C4-2B (cell line): ENCODE measurements at regions not wholly inside any gene's neighbourhood (a gene's known extent, or its start where the extent isn't known, plus 50 kb on each side); places are given as distances from the start of the nearest gene placed in this dataset.
"Not testable (repeated sequence)": the region's sequence is repeated elsewhere in the genome, so short reads cannot be mapped to it uniquely, and the experiment has no call there.

Experiments used
- H3K27ac ChIP-seq: fragments of 450-650 bp; 2 replicates; pipeline ENCODE4 v1.5.1; 2017
- ZFX ChIP-seq: fragments of 450-650 bp; IDR thresholded peaks from 2 replicates; pipeline ENCODE4 v1.6.1; 2017
- TF ChIP-seq, protein P1 (sequence below): fragments of 450-650 bp; conservative IDR thresholded peaks from 2 replicates; pipeline ENCODE4 v1.5.1; 2017; ENCODE audit warnings: mild to moderate bottlenecking

DNA sequence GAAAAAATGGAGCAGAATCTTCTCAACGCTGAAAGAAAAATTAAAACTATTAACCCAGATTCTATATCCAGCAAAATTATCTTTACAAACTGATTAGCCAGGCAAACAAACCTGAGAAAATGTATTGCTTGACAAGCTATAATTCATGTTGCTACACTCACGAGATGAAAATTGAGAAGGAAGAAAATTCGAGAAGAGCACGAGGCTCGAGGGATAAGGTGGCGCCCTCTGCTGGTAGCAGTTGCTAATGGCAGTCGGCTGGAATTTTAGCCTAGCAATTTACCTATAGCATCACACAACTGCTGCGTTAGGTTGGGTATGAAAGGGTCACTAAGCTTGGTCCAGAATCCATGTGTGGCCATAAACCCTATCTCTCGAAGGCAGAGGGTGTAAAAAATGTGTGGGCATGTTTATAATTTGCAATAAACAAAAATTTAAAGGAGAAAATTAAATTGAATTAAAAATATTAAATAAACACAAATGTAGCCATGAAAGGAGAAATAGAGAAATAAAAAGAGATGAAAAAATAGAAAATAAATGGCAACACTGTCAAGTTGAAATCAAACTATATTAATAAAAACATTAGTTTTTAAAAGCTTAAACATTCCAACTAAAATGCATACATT lies 126.6 kb downstream of the PPP4R3C start:
- H3K27ac ChIP-seq = no peak overlapping the region
- no peak for TF ChIP-seq ZFX
- TF ChIP-seq, protein P1, sequence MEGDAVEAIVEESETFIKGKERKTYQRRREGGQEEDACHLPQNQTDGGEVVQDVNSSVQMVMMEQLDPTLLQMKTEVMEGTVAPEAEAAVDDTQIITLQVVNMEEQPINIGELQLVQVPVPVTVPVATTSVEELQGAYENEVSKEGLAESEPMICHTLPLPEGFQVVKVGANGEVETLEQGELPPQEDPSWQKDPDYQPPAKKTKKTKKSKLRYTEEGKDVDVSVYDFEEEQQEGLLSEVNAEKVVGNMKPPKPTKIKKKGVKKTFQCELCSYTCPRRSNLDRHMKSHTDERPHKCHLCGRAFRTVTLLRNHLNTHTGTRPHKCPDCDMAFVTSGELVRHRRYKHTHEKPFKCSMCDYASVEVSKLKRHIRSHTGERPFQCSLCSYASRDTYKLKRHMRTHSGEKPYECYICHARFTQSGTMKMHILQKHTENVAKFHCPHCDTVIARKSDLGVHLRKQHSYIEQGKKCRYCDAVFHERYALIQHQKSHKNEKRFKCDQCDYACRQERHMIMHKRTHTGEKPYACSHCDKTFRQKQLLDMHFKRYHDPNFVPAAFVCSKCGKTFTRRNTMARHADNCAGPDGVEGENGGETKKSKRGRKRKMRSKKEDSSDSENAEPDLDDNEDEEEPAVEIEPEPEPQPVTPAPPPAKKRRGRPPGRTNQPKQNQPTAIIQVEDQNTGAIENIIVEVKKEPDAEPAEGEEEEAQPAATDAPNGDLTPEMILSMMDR = peak; percentile 85

DNA sequence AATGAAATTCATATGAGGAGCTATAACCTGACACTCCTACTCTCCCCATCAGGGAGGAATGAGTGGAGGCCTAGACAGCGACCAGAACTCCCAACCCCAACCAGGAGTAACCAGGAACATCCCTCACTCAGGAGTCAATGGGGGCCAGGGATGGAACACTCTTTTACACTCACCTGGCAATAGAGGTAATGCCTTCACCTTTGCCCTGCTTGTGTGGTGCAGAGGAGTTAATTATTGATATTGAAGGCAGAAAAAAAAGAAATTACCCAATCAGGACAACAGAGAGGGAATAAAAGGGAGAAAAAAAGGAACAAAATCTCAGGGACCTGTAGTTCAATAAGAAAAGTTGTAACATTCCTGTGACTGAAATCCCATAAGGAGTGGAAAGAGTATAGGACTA lies 141.5 kb downstream of the PPP4R3C start:
- H3K27ac ChIP-seq = no peak overlapping the region
- TF ChIP-seq, protein P1 = no peak
- no peak for TF ChIP-seq ZFX

DNA sequence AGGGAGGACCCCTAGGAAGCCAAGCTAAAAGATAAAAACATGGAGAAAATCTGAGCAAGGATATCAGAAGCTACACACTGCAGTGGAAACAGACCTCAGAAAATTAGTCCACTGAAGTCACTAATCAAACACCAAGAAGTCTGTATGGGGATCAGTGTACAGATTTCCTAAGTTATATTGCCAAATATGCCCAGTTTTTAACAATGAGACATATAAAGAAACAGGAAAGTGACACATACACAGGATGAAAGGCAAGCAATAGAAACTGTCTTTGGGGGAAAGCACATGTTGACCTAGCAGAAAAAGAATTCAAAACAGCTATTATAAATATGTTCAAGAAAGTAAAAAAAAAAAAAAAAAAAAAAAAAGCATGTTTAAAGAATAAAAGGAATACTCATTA lies 153.7 kb downstream of the PPP4R3C start:
- no peak overlapping the region for H3K27ac ChIP-seq
- TF ChIP-seq ZFX = no peak
- TF ChIP-seq, protein P1 = no peak

DNA sequence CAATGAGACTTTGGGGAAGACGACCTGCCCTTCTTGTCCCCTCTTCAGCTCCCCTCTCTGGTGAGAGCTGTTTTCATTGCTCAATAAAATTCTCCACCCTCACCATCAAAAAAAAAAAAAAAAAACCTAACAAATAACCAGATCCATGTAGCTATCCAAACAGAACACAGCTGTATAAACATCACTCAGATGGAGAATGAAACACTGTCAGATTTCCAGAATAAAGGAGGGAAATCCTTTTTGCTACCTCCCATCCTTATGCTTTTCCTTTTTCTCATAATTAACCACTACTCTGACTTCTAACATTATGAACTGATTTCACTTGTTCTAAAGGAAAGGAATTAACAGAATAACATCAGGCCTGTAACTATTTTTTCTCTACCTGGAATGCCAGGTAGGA lies 155.6 kb downstream of the PPP4R3C start:
- TF ChIP-seq, protein P1 = no peak
- no peak for TF ChIP-seq ZFX
- H3K27ac ChIP-seq = no peak overlapping the region

DNA sequence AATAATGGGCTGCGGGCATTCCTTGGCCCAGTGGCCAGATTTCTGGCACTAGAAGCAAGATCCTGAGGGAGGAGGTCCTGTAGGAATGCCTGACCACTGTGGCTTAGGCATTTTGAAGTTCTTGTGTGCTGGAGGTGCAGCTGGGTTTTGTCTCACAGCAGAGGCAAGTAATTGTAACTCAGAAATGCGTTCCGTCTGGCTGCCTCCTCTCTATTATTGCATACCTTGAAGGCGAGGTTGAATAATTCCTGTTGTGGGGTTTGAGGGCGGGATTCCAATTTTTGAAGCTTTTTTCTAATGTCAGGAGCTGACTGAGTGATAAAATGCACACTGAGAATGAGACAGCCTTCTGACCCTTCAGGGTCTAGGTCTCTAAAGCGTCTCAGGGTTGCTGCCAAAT lies 170.6 kb downstream of the PPP4R3C start:
- not testable (repeated sequence) for H3K27ac ChIP-seq

DNA sequence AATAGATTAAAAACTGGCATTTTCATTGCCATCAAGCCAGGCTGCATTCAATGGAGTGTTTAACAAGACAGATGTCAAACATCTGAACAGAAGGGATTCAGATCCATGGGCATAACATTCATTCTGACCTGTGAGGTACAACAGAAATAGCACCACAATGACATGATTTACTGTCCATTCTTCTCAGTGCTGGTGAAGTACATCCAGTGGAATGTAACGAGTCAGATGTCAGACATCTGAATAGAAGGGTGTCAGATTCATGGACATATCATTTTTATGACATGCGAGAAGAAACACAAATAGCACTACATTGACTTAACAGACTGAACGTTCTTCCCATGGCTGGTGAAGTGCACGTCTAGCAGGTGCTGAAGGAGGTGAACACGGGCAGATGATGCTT lies 186.4 kb downstream of the PPP4R3C start:
- no peak overlapping the region for H3K27ac ChIP-seq
- TF ChIP-seq ZFX = no peak
- TF ChIP-seq, protein P1 = no peak

DNA sequence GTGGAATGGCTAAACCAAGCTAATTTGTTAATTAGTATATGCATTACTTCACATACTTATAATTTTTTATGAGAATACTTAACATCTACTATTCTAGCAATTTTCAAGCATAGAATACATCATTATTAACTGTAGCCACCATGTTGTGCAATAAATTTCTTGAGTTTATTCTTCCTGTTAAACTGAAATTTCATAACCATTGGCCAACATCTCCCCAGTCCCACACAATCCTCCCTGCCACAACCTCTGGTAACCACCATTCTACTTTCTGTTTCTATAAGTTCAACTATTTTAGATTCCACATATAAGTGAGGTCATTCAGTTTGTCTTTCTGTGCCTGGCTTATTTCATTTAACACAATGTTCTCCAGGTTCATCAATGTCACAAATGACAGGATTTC lies 208.5 kb downstream of the PPP4R3C start:
- H3K27ac ChIP-seq = no peak overlapping the region
- TF ChIP-seq, protein P1 = no peak
- no peak for TF ChIP-seq ZFX

DNA sequence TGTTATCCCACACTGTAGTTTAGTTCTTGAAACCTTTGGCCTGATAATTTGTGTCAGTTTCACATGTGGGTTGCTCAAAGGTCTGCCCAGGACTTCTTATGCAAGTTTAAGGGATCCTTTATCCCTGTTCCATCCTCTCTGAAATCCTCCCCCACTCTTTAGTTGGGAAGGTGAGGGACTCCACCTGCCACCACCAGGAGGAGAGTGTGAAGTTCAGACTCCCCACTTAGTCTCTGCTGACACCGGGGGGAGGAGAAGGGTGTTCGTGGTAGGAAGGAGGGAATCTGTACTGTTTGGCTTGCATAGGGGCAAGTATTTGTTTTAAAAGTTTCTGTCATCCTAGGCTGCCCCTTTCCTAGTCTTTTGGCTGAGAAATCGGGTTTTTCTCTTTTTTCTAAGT lies 211.8 kb downstream of the PPP4R3C start:
- no peak overlapping the region for H3K27ac ChIP-seq
- TF ChIP-seq, protein P1 = no peak
- no peak for TF ChIP-seq ZFX
